HL-60 (cell line): ENCODE measurements at regions not wholly inside any gene's neighbourhood (a gene's known extent, or its start where the extent isn't known, plus 50 kb on each side); places are given as distances from the start of the nearest gene placed in this dataset.

Experiments used
- CTCF ChIP-seq: IDR thresholded peaks from one replicate; pipeline ENCODE4 v1.5.1; 2011; ENCODE audit warnings: low read length, control low read depth, inconsistent platforms; ENCODE audit not compliant: insufficient read depth
- GABPA ChIP-seq: IDR thresholded peaks from 2 replicates; pipeline ENCODE4 v1.6.1; 2012; ENCODE audit warnings: low read depth
- POLR2AphosphoS5 ChIP-seq: IDR thresholded peaks from 2 replicates; pipeline ENCODE4 v1.6.1; 2012; ENCODE audit warnings: low read depth
- REST ChIP-seq: IDR thresholded peaks from 2 replicates; pipeline ENCODE4 v1.6.1; 2012; ENCODE audit warnings: low read depth; ENCODE audit not compliant: insufficient replicate concordance

DNA sequence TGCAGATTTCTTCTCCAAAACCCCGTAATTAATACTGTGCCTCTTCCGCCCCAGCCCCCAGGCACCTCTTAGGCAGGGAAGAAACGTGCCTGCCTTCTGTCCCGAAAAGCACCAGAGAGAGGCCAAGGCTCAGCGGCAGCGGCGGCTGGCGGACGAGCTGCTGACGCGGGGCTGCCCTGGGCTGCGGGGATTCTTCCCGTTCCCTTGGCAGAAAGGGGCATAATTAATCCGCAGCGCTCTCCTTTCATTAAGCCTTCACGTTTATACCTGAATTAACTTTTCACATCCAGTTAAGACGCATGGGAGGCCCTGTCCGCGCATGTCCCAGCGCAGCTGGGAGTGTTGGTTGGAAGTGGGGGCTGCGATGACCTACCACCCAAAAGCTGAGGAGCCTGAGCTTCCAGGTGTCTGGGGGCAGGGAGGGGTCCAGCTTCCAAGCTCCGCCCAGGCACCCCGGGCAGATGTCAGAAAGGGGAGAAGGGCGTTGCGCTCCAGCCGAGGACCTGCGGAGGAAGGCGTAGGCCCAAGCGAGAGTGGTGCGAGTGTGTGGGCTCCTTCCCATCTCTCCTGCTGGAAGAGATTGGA is 167.4 kb upstream of the LRFN2 start:
- TF ChIP-seq CTCF, result no peak
- TF ChIP-seq POLR2AphosphoS5, result no peak
- no peak for TF ChIP-seq GABPA
- no peak for TF ChIP-seq REST
